NCI-H1436 treated with DMSO at 0.1 percent for 48 hours (cell line): ENCODE measurements at regions not wholly inside any gene's neighbourhood (a gene's known extent, or its start where the extent isn't known, plus 50 kb on each side); places are given as distances from the start of the nearest gene placed in this dataset.

Experiments
- DNase-seq: peaks from one replicate; lab custom pipeline; 2025; lab: John Stamatoyannopoulos, UW

DNA sequence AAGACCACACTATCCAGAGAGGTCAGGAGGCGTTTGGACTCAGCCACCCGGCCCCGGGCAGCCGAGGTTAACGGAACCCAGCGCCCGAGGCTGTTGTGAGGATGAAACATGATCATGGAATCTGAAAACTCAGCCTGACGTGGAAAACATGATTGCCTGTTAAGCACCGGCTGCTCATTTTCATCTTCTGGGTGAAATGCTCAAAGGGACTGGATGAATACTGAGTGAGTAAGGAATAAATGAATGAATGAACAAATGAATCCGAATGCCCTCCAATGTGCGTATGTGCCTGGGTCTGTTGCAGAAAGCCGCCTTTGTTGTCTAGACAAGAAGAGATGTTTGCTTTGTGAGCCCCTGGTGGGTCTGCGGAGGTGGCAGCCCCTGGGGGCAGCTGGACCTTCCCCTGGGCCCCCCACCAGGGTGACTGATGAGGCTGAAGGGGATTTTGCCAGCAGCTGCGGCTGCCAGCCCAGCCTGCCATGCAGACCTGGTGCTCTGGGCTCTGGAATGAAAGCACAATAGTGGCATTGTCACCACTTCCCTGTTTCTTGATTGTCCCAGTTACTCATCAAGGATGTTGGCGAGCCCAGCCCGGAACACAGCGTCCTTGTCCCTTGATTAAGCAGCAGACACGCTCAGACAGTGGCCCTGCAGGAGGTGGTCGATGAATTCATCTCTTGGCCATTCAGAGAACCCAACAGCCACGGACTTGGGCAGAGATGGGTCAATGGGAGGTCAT lies 211.1 kb downstream of the ANKRD60 start:
- DNase-seq = no peak

DNA sequence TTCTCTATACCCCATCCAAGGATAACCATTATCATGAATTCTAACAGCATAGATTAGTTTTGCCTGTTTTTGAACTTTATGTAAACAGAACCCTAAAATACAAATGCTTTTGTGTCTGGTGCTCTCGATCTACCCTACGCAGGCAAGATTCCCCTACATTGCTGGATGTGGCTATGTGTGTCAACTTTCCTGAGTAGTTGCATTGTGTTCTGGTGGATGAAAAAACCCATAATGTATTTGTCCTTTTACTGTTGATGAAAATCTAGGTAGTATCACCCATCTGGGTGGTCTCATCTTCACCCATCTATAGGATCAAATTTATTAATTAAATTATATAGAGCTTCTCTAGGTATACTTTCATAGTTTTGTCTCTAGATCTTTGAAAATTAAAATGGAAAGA lies 211.7 kb downstream of the ANKRD60 start:
- DNase-seq = no peak

DNA sequence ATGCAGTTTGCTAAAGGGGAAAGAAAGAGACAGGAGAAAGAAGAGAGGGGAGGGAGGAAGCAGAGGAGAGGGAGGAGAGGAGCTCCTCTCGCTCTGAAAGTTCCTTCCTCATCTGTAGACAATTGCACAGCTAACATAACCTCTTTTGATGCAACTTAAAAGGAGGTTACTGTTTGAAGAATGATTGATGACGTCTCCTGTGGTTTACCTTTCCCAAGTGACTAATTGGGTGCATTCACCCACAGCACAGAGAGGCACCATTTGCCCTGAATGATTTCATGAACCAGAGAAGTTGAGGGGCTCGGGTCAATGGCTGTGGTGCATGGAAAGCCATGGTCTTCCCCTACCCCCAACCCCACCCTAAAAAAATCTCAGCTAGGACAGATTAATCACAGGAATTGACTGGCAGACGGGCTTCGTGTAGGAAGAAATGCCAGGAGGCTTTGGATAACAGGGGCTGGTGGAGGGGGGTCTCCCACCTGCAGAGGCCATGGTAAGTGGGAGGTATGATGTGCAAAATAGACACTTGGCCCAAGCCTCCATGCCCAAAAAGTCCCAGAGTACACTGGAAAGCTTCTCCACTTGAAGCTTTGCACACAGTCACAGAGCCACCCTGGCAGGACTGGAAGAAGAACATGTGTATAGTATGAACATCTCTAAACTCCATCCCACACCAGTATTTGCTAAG lies 213.7 kb downstream of the ANKRD60 start:
- no peak for DNase-seq

DNA sequence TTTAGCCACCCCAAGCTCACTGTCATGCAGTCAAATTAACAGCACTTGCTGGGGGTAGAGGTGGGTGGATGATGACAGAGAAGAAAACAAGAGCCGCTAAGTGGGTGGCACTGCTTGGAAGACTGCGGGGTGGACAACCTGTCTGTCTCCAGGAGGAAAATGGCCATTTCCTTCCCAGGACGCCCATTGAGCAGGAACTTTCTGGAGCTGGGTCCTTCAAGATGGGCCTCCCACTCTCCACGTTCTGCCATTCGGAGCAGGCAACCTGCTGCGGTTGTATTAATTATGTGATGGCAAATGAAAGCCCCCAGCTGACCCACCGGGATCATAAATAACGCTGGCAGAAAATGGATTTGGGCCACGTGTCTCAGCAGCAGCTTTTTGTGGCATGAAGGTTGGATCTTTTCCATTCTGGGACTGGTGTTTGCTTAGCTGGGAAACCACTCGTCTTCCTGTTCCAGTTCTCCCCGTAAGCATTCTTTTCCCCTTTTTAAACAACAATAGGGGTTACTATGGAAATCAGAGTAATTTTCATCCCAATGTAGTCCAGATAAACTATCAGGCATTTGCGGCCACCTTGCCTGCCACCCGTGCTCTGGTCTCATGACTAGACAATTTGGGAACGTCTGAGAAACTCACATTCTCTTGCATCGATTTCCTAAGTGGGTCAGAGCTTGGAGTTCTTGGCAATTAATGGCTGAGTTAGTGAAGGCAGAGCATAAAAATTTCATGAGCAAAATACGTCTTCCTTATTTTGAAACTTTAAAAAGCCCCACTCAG lies 215.5 kb downstream of the ANKRD60 start:
- no peak for DNase-seq

DNA sequence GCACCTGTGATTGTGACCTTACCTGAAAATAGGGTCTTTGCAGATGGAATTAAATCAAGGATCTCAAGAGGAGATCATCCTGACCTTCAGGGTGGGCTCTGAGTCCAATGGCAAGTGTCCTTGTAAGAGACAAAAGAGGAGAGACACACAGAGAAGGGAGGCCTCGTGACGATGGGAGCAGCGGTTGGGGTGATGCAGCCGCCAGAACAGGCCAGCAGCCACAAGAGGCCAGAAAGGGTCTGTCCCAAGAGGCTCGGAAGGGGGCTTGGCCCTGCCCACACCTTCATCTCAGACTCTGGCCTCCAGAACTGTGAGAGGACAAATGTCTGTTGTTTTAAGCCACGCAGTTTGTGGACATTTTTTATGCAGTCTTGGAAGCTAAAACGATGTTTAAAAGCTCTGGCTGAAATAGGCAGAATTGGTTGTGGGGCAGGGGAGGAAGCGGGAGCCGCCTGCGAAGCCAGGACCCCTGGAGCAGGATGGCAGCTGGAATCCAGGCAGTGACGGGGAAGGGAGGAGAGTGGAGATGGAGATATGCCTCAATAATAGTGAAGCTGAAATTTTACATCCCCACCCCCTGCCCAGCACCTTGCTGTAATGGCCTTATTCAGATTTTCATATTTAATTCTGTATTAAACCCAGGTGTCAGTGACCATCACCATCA lies 216.4 kb downstream of the ANKRD60 start:
- DNase-seq = no peak

DNA sequence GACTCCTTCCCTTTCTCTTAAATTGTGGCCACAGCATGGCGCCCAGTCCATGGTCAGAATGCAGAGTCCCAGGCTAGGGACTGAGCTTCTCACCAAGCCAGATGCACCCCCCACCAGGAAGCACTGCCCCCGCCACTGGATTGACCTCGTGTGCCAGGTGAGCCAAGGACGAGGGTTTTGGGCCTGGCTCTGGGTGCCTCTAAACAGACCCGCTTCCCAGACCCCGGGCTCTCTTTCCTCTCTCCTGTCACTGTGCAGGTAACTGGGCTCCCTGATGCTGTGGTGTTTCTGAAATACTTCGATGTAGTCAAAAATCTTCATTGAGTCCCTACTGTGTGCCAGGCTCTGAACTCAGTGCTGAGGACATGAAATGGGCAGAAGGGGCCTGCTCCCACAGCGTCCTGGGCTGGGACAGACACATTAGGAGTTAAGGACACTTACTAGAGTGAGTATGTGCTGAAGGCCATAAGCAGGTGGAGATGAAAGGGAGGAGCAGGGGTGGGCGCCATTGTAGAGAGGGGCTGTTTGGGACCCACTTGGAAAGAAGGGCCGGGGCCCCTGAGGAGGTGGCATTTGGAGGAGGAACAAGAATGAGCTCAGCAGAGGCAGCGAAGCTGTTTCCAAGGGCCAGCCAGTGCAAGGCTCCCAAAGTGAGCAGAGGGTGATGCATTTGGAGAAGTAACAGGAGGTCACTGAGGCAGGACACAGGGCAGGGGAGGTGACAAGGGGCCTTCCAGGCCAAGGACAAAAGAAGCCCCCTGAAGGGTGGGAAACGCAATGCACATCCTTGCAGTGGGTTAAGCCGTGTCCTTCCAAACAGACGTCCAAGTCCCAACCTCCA lies 217.1 kb downstream of the ANKRD60 start:
- no peak for DNase-seq

DNA sequence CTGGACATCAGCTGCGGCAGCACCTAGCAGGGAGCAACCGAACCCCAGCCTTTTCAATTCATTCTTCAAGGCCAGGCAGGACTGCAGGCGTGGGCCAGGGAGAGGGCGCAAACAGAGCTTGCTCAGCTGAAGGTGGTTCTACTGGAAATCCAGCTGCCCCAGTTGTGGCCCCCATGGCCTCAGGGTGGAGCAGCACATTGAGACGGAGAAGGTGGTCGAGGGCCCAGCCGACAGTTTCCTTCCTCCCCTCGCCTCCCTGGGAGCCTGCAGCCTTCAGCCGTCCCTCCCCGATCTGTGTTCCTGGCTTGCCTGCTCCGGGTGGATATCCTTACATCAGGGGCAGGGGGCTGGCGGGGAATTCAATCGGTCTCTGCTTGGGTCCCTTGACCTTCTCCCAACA lies 217.8 kb downstream of the ANKRD60 start:
- no peak for DNase-seq

DNA sequence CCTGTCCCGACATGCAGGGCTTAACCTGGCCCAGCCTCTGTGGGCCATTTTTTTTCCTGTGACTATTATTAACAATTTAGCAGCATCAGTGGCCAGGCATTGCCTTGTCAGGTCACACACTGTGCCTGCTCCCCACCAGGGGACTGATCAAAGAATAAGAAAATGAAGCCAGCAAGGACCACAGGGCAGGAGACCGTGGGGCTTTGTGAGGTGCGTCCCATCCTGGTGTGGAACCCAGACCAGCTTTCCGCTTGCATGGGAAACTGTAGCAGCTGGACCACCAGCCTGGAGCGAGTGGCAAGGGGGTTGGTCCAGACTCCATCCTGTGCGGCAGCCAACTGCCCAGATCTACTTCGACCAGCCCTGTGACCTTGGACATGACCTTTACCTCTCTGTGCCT lies 218.3 kb downstream of the ANKRD60 start:
- DNase-seq = no peak

DNA sequence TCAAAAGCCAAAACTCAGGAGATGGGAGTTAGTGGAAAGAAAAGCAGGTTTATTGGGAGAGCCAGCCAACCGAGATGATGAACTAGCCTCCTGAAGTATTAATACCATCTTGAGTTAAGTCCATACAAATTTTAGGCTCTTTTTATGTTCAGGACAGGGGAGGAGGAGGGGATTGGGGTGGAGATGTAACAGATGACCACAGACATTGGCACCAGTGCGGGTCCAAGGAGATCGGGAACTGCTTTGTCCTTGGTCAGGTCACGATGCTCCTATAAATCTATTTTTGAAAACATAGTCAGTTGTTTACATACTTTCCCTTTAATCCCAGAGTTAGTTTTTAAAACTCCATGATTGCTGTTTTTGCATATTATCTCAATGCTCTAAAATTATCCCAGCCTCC lies 219.6 kb downstream of the ANKRD60 start:
- no peak for DNase-seq

DNA sequence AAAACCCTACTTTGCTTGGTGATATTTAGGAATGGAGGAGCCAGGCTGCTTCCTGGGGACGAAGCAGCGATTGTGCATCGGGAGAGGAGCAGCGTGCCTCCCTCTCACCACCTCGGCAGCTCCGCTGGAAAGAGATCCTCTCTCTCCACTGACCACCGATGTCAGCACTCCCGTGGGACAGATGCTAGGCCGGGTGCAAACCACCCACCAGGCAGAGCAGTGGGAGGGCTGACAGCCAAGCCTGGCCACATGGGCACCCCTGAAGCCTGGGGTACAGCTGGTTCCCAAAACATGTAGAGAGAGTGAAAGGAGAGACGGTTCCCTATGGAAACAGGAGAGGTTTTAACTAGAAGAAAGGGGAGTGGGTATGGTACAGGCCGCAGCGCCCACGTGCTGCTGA lies 220.0 kb downstream of the ANKRD60 start:
- no peak for DNase-seq

DNA sequence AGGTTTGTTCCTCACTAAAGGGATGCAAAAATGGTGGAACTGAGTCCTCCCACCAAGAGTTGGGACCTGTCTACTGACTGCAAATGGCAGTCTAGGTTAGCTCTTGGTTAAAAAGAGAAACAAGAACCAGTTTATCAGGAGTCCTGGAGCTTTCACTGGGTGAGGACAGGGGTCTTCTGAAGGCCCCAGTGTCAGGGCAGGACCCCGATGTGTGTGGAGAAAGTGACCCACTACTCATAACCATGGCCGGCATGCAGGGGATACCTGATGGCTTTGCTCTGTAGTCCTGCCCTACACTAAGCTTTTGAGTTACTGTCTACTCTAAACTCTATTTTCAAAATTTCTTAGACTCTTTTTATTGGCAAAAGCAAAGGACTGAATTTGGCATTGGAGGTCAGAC lies 220.5 kb downstream of the ANKRD60 start:
- no peak for DNase-seq

DNA sequence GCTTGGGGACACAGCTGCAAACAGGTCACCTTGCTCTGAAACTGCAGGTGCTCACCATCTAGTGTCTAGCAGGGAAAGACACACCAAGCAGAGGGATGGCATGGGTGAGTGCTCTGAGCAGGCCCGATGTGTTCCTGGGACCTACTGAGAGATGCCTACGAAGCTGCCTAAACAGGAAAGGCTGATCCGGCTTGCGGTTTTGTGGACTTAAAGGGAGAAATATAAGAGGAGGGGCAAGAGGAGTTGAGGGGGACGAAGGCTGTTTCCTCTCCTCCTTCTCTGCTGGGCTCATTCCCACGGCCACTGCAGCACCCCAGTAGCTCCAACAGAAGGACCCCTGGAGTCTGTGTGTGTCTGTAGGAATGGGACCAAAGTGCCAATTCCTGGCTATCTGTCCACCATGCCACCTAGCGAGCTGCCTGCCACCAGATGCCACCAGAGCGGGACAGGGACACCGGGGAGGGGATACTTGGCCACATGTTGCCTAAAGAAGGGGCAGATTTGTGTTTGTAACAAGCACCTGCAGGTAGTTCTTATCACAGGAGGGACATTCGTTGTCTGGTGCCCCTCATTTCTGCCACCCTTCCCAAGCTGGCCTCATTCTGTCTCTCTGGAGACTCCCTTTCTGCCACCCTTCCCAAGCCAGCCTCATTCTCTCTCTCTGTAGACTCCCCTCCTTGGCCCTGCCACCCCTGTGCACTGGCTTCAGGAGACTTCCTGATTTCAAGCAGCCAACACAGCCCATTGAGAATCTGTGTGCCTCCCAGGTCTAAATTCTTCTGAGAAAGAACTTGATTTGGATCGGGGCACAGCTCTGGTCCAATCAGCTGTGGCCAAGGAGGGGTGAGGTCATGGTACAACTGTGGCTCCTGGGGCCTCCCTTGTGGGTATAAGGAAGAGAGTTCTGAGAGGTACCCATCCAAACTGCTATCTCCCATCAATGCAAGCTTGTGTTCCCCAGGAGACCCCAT lies 221.8 kb downstream of the ANKRD60 start:
- no peak for DNase-seq

DNA sequence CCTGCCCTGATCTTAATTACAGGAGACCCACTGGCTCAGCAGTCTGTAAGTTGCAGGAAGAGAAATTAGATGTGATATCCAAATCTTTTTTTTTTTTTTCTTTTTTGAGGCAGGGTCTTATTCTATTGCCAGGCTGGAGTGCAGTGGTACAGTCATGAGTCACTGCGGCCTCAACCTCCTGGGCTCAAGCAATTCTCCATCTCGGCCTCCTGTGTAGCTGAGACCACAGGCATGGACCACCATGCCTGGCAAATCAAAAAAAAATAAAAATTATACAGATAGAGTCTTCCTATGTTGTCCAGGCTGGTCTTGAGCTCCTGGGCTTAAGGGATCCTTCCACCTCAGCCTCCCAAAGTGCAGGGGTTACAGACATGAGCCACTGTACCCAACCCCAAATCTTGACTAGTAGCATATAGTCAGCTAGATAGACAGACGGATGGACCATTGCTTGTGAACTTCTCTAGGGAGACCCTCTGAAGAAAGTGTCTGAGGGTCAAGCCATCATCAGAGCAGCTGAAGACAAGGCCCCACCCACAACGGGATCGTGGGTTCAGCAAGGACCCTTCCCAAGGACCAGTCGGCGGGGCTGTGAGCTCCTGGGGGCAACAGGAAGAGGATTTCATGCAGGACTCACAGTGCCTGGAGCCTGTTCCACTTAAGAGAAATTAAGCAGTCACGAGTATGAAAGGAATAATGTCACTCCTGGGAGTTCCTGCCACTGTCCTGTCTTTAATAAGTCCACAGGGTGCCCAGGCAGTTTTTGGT lies 222.7 kb downstream of the ANKRD60 start:
- no peak for DNase-seq

DNA sequence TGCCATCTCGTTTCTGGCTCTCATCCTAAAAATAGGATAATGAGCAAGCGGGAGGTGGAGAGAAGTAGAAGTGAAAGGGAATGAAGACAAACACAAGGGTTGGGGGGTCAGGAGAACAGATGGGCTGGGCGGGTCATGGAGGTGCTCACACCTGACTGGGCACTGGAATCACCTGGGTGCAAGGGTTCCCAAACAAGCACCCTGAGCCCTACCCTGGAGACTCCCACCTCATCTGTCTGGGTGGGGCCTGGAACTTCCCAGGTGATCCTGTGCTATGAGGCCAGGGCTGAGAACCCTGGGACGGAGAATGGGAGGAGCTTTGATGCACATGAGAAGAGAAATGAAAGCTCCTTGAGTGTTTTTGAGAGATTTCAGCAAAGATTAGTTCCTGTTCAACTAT lies 223.6 kb downstream of the ANKRD60 start:
- no peak for DNase-seq

DNA sequence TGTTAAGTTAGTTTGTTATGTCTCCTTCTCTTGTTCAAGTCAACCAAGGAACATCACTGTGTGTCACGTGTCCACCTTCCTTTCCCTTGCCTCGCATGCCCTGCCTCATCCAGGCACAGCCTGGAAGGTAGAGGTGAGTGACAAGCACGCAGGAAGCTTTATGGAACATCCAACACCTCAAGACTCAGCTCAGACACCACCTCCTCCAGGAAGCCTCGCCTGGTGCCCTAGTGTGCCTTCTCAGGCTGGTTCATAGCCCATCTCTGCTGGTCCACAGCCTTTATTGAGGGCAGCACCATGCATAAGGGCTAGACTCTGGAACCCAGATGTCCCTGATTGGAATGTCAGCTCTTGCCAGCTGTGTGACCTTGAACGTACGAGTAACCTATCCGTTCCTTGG lies 224.3 kb downstream of the ANKRD60 start:
- DNase-seq = no peak

DNA sequence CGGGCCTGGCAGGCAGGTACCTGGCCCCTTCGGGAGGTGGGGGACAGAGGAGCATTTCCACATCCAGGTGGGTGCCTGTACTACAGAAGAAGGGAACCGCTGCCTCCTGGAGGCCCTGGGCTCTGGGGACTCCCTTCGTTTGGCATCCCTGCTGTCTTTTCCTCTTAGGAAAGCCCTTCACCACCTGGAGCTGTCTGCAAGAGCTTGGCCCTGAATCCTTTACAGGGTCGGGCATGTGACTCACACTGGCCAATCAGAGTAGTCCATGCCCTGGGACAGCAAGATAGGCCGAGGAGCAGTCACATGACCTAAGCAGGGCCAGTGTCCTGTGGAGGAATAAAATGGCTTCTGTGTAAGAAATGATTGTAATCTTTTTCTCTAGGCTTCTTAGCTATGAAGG lies 224.9 kb downstream of the ANKRD60 start:
- DNase-seq = no peak

DNA sequence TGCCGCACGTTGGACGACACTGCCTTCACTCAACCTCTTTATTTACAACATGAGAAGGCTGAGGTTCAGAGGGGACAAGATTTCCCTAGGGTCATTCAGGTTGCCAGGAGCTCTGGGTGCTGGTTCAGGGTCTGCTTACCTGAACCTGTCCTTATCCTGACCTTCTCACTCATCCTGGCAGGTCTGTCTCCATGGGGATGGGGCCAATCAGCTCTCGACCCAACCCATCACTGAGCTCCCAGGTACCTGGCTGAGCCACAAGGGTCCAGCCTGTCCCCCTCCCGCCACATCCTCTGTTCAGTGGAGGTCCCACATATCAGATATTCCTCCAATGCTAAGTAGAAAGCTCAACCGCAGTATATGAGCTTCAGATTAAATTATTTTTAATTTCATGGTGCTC lies 225.6 kb downstream of the ANKRD60 start:
- no peak for DNase-seq

DNA sequence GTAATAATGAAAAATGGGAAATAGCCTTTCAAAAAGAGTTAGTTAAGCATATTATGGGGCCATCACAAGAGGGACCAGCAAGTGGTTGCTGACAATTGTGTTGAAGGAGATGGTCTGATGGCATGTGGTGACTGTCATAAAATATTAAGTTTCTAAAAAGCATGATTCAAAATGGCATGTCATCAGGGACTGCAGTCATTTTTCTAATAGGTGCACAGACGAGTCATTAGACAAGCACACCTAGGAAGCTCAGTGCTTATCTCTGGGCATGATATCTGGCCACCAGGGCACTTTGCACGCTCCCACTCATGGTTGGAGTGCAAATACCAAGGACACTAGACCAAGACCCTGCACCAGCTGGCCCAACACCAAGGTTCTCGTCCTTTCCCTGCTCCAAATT lies 226.5 kb downstream of the ANKRD60 start:
- no peak for DNase-seq

DNA sequence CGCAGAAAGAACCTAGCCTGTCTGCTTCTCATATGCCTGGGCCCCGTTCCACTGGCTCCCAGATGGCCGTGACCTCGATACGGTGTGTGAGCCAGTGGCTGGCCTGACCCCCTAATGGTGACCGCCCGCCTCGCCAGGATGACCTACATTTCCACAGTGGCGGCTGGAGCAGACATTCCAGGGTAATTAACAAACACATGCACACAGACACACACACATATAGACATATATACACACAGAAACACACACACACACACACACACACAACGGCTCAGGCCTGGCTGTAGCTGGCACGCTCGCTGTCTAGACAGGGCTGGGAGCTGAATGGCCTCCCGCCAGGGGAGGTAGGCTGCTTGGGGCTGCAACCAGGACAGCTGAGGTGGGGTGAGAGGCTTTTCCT lies 227.1 kb downstream of the ANKRD60 start:
- DNase-seq = no peak

DNA sequence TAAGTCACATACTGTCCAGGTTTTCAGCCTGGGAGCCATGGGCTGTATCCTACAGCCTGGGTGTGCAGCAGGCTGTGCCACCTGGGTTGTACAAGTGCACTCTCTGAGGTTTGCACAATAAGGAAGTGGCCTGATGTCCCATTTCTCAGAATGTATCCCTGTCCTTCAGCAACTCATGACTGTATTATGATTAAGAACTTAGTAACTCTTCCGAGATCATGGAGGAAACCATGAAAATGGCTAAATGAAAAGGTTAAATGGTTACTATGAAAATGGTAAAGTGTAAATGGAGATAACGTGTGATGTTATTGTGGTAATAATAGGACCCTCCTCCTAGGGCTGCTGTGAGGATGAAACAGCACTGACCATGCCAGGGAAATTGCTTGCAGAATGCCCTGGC lies 227.6 kb downstream of the ANKRD60 start:
- DNase-seq = no peak
